ENCODE measurements at regions not wholly inside any gene's neighbourhood (a gene's known extent, or its start where the extent isn't known, plus 50 kb on each side); places are given as distances from the start of the nearest gene placed in this dataset.

- TF ChIP-seq EZH2 (IDR thresholded peaks at IDR 0.05; ENCODE audit: low read depth, unreplicated experiment) (no peak), CTCF (conservative IDR thresholded peaks at IDR 0.05; ENCODE audit: low read depth in 2 of 2) (no peak), ZNF331 (CRISPR knock-in tag; IDR thresholded peaks at IDR 0.05; ENCODE audit: low read depth) (no peak)
- TF ChIP-seq, protein P1, sequence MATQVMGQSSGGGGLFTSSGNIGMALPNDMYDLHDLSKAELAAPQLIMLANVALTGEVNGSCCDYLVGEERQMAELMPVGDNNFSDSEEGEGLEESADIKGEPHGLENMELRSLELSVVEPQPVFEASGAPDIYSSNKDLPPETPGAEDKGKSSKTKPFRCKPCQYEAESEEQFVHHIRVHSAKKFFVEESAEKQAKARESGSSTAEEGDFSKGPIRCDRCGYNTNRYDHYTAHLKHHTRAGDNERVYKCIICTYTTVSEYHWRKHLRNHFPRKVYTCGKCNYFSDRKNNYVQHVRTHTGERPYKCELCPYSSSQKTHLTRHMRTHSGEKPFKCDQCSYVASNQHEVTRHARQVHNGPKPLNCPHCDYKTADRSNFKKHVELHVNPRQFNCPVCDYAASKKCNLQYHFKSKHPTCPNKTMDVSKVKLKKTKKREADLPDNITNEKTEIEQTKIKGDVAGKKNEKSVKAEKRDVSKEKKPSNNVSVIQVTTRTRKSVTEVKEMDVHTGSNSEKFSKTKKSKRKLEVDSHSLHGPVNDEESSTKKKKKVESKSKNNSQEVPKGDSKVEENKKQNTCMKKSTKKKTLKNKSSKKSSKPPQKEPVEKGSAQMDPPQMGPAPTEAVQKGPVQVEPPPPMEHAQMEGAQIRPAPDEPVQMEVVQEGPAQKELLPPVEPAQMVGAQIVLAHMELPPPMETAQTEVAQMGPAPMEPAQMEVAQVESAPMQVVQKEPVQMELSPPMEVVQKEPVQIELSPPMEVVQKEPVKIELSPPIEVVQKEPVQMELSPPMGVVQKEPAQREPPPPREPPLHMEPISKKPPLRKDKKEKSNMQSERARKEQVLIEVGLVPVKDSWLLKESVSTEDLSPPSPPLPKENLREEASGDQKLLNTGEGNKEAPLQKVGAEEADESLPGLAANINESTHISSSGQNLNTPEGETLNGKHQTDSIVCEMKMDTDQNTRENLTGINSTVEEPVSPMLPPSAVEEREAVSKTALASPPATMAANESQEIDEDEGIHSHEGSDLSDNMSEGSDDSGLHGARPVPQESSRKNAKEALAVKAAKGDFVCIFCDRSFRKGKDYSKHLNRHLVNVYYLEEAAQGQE (IDR thresholded peaks at IDR 0.05; ENCODE audit: unreplicated experiment) = no peak
These were observed 114.9 kb upstream of the PLXNA4 start for GRCh38 chr7:132691201-132691600.

All from GM23338 (cell line).